Right ventricle myocardium superior (tissue), 1 donor: ENCODE measurements at regions not wholly inside any gene's neighbourhood (a gene's known extent, or its start where the extent isn't known, plus 50 kb on each side); places are given as distances from the start of the nearest gene placed in this dataset.
"Not testable (repeated sequence)": the region's sequence is repeated elsewhere in the genome, so short reads cannot be mapped to it uniquely, and the experiment has no call there.

Source experiments
- ATAC-seq: fragments of 200-7000 bp; cut with Tn5 transposase; one replicate; pipeline ENCODE4 v1.9.1; 2020; ENCODE audit warnings: mild to moderate bottlenecking; ENCODE audit not compliant: poor library complexity
- DNase-seq: peaks from one replicate; pipeline ENCODE4 v3.0.0-alpha.2; 2020
- intact Hi-C: fragments of 100-400 bp; cut with DNase I; formaldehyde crosslinking; loops from one replicate; pipeline ENCODE4 v1.11.2; 2022
- donor health status: DM: no; HTN: yes; CAD: no; lungs with severe emphysema.

DNA sequence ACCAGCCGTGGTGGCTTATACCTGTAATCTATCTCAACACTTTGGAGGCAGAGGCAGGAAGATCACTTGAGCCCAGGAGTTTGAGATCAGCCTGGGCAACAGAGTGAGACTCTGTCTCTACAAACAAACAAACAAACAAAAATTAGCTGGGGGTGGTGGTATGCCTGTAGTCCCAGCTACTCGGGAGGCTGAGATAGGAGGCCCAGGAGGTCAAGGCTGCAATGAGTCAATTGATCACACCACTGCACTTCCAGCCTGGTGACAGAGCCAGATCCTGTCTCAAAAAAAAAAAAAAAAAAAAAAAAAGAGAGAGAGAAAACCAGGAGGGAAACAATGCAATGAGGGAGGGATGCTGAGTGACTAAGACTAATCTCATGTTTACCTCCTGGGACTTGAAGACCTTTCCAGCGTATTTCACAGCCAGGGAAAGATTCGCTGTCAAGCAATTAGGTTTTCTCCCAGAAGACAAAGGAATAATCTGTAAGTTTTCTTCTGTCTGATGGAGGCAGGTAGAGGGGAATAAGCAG lies 51.1 kb upstream of the MIER3 start:
- DNase-seq (no peak), ATAC-seq (no peak)
- intact Hi-C loops: no loop called here

DNA sequence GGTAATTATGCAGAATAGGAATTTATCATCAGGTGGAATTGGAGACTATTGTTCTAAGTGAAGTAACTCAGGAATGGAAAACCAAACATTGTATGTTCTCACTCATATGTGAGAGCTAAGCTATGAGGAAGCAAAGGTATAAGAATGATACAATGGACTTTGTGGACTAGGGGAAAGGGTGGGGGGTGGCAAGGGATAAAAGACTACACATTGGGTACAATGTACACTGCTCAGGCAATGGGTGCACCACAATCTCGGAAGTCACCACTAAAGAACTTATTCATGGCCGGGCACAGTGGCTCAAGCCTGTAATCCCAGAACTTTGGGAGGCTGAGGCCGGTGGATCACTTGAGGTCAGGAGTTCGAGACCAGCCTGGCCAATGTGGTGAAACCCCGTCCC lies 51.6 kb upstream of the MIER3 start:
- DNase-seq, ATAC-seq, intact Hi-C loops: not testable (repeated sequence)

DNA sequence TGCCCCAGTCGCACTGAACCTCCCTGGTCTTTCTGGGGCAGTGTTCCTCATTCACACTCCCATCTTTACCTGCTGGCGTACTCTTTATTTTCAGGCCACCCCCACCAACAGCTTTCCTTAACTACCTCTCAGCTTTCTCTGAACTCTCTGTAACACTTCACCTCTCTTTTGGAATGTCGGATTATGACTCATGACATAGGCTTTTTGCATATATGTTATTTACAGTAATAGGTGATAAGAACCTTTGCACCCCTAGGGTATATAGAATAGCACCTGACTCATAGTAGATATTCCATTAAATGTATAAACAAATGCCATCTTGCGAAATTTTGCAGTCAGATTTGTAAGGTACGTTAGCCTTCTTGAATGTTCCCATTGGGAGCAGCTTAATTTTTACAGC lies 52.9 kb upstream of the MIER3 start:
- DNase-seq: no peak
- intact Hi-C loops: no loop called here
- ATAC-seq: no peak

DNA sequence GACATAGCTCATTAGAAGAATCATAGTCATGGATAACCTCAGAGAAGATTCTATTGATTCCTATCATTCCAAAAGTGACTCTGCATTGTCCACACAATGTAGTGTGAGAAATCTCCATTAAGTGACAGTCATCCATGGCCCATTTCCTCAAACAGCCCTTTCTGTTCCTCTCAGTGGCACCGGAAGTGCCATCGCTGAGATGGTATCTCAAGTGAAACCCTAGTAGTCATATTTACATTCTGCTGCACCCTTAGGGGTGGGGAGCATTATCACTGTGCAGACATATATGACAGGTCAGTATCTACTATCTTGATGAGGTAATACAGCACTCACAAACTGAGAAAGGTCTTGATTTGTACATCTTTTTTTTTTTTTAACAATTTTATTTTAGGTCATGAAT lies 55.4 kb upstream of the MIER3 start:
- ATAC-seq (no peak), DNase-seq (no peak)
- intact Hi-C loops: no loop called here

DNA sequence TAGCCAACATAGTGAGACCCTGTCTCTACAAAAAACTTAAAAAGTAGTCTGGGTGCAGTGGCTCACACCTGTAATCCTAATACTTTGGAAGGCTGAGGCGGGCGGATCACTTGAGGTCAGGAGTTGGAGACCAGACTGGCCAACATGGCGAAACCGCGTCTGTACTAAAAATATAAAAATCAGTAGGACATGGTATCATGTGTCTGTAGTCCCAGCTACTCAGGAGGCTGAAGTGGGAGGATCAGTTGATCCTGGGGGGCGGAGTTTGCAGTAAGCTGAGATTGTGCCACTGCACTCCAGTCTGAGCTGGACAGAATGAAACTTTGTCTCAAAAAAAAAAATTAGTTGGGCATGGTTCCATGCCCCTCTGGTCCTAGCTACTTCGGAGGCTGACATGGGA lies 57.9 kb upstream of the MIER3 start:
- intact Hi-C loops: no loop called here
- no peak for ATAC-seq
- DNase-seq: no peak

DNA sequence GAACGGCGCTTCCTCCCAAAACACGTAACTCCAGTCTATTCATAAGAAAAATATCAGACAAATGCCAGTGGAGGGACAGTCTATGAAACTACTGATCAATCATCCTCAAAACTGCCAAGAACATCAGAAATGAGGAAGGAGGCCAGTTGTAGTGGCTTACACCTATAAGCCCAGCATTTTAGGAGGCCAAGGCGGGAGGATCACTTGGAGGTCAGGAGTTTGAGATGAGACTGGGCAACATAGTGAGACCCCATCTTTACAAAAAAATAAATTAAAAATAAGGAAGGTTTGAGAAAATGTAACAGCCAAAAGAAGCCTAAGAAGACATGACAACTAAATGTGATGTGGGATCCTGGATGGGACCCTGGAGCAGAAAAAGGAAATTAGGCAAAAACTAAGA lies 58.9 kb upstream of the MIER3 start:
- intact Hi-C loops: no loop called here
- ATAC-seq (no peak), DNase-seq (no peak)

DNA sequence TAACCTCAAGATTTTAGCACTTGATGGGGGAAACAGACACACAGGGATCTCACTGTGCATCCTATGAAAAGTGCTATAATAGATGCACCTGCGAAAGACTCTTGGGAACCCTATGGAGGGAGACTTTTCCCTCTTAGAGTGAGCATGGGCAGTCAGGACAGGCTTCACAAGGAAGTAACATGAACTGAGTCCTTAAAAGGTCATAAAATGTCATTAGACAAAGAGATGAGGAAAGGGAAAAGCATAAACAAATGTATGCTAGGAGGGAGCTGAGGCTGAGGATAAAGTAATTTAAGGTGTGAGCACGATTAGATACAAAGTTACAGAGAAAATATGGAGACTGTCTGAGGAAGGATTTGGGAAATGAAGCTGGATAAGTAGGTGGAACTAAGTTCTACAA lies 60.6 kb upstream of the MIER3 start:
- DNase-seq (no peak), ATAC-seq (no peak)
- intact Hi-C loops: no loop called here

DNA sequence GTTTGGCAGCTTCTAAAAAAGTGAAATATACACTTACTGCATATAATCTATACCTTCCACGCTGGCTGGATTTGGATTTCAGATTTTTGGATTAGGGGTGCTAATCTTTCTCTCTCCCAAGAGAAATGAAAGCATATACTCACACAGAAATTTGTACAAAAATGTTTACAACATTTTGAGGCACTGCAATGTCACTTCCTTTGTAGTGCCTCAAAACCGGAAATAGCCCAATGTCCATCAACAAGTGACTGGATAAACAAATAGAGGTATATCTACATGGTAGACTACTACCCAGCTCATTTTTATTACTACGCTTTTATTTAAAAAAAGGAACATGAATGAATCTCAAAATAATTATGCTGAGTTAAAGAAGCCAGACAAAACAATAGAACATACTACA lies 74.0 kb upstream of the MIER3 start:
- DNase-seq (no peak), ATAC-seq (no peak)
- intact Hi-C loops: no loop called here

DNA sequence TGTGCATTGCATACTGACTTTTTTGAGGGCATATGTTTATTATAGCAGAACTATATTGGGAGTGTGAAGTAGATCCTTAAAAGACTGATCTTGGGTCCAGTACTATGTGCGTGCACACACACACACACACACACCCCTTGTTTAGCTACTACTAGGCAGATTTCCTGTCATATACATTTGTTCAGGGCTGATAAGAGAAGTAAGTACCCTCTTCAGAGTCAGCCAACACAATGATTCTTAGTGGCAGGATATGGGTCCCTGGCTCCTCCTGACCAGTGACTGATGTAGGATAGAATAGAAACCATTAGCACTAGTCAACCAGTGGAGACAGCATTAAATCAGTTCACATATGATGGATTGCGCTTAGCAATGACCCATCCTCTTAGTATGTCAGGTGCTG lies 76.2 kb upstream of the MIER3 start:
- ATAC-seq (no peak), DNase-seq (no peak)
- intact Hi-C loops: no loop called here

DNA sequence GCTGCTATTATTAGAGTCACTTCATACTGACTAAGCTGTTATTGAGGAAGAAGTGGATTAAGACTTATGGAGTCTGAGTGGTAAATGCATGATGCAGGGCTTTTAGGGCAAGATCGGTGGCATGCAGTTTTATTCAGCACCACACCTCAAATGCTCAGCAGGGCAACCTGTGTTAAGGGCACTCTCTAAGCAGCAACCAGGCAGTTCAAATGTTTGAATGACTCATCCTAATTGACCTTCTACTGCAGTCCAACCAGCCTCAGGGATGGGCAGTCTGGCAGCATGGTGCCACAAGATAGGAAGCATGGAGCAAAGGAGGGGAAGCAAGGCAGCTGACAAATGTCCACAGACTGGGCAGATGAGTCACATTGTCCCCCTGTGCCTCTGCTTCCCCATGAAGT lies 80.2 kb upstream of the MIER3 start:
- DNase-seq (no peak), ATAC-seq (peak; percentile 39)
- intact Hi-C loops: no loop called here

DNA sequence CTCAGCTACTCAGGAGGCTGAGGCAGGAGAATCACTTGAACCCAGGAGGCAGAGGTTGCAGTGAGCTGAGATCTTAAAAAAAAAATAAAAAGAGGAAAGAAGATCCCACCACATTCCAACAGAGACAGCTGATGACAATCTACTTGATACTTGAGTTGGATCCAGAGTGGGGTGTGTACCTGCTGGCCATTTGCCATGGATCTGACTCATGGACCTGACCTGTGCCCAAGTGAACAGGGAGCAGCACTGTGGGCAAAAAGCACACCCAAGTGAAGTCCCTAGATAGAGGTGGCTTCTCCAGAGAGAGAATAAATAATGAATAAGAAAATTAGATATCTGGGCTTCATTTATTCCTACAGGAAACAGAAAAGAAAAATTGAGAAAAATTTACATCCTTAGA lies 81.2 kb upstream of the MIER3 start:
- ATAC-seq (no peak), DNase-seq (no peak)
- intact Hi-C loops: no loop called here

DNA sequence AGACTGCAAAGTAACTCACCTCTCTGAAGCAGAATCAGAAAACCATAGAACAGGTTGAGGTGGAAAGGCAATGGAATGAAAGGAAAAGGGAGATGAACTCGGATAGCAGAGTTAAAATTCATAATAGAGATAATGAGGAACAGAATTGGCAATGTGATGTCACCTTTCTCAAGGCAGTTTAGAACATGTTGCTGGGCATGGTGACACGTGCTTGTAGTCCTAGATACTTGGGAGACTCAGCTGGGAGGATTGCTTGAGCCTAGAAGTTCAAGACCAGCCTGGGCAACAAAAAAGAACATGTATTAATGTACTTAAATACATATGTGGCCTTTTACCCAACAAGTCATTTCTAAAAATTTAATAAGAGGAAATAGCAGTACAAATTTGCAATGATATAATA lies 81.6 kb upstream of the MIER3 start:
- intact Hi-C loops: no loop called here
- DNase-seq (no peak), ATAC-seq (no peak)

DNA sequence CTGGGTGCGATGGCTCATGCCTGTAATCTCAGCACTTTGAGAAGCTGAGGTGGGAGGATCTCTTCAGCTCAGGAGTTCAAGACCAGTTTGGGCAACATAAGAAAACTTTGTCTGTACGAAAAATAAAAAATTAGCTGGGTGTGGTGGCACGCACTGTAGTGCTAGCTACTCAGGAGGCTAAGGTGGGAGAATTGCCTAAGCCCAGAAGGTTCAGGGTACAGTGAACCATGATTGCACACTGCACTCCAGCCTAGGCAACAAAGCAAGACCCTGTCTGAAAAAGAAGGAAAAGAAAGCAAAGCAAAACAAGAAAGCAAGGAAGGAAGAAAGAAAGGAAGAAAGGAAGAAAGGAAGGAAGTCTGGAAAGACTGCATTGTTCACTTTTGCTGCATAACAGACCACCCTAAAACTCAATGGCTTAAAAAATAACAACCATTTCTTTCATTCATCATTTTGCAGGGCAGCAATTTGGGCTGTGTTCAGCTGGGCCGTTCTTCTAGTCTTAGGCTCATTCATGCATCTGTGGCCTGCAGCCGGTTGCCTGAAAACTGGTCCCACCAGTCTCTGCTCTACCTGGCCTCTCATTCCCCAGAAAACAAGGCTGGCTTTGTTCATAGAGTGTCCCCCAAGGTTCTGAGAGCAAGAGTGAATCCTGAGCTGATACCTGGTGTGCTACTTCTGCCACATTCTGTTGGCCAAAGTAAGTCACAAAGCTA lies 82.4 kb upstream of the MIER3 start:
- ATAC-seq (no peak), DNase-seq (no peak)
- intact Hi-C loops: no loop called here

DNA sequence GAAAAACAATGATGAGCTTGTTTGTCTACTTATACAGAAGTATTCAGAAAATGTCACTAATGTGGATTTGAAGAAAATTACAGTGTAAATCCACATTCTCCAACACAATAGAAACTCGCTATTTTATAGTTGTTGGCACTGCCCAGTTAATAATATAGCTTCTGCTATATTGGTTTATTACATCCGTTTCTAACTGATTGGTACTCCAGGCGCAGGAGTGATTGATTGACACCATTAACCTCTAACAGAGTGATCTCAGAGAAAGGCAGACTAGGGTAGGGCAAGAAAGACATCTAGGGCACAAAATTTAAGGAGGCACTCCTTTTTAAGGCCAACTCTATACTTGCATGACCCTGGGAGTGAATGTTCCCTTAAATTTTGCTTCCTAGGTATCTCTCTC lies 84.0 kb upstream of the MIER3 start:
- intact Hi-C loops: no loop called here
- DNase-seq: no peak
- ATAC-seq: no peak

DNA sequence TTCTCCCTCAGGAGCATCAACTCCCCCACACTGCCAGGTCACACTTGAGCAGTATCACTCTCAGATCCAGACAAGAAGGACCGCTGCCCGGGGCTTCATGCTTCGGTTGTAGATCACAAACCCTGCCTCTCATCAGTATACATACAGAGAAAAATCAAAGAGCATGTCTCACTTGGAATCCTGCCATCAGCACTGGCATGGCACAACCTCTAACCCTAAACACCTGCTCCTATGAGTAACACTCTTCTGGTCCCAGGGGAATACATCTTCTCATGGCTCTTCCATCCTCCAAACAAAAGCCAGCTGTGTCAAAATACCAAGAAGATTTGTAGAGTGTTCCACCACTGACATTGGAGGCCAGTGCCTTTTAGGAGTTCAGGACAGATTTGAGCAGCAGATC lies 84.8 kb upstream of the MIER3 start:
- ATAC-seq (no peak), DNase-seq (no peak)
- intact Hi-C loops: no loop called here

DNA sequence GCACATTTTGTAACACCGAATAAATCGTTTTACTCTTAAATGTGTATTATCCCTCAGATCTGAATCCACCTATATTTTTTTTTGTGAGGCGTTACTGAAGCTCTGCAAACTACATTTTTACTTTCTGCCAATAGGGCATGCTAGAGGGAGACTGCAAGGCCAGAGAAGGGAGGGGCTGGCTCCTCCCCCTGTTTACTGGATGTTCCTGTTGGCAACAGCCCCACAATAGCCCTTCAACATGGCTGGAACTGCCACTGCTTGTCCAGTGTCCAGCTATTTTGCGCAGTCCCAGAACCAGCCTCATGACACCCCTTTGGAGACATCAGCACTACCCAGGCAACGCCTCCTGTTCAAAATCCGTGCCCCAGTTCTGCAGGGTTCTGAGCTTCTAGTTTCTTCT lies 85.4 kb upstream of the MIER3 start:
- intact Hi-C loops: no loop called here
- DNase-seq (no peak), ATAC-seq (no peak)

DNA sequence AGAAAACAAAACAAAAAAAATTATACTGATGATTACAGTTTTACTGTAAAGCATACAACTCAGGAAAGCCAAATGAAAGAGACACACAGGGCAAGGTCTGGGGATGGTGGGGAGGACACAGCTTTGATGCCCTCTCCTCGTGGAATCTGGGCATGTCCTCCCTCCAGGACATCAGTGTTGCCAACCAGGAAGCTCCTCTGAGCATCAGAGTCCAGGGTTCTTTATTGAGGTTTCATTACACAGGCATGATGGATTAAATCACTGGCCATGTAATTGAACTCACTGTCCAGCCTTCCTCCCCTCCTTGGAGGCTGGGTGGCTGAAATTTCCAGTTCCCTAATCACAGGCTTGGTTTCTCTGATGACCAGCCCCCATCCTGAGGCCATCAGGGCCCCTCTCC lies 89.6 kb upstream of the MIER3 start:
- intact Hi-C loops: no loop called here
- DNase-seq: no peak
- no peak for ATAC-seq

DNA sequence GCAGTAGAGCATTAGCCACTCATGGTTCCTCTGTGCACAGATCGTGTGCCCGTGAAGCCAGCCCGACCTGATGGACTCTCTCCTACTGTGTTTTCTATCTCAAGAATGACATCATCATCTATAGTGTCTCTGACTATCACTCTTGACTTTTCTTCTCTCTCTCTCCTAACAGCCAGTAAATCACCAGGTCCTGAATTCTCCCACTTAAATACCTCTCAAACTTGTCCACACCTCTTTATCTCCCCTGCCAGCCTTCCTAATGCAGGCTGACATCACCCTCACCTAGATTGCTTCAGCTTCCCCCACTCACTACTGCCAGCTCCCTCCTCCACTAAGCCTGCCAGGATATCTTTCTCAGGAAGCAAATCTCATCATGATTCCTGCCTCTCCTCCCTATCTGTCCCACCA lies 90.6 kb upstream of the MIER3 start:
- no peak for DNase-seq
- intact Hi-C loops: no loop called here
- peak; percentile 85 for ATAC-seq

DNA sequence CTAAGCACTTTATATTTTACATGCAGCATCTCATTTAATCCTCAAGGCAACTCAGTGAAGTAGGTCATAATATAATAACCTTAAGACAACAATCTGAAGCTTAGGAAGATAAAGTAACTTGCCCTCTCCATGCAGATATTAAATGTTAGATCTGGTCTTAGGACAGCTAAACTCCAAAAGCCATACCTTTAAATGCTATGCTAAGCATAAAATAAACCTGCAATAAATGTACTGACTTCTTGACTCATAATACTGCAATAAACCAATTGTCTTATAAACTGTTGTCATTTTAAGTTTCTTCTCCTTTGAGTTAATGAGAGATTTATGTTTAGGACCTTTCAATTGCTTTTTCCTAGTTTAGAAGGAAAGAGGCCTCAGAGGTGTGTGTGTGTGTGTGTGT lies 102.2 kb upstream of the MIER3 start:
- intact Hi-C loops: no loop called here
- DNase-seq: no peak
- ATAC-seq: no peak

DNA sequence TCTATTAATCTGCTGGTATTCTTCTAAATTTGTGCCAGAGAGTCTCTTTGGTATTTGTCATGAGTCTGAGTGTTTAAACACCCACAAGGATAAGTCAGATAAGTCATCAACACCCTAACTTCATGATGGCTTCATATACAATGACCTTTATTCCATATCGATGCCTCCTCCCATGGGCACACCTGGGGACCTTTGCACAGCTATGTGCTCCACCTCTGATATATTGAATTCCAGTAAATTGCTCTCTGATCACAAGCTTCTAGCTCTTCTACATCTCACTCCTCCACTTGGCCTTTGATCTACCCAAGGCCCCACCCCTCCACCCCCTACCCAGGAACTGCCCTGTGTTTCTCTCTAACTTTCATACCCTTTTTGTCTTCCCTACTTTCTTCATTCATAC lies 102.7 kb upstream of the MIER3 start:
- no peak for ATAC-seq
- no peak for DNase-seq
- intact Hi-C loops: no loop called here

DNA sequence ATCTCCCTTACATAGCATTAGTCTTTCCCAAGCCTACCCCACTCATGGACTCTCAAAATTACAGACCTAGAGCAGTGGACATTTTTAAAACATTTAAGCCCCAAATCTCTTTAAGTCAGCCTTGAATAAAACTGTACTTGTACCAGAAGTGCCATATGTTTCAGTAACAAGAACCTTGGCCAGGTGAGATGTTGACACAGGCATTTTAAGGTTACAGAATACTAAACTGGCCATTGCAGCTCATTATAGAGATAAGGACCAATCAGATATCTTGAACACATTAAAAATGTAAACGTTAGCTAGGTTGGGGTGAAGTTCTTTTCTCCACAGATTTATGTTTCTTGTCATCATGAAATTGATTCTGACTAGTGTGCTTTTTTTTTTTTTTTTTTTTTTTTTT lies 103.8 kb upstream of the MIER3 start:
- intact Hi-C loops: no loop called here
- ATAC-seq: no peak
- no peak for DNase-seq
